B cell (primary cell): ENCODE measurements at regions not wholly inside any gene's neighbourhood (a gene's known extent, or its start where the extent isn't known, plus 50 kb on each side); places are given as distances from the start of the nearest gene placed in this dataset.
"Not testable (repeated sequence)": the region's sequence is repeated elsewhere in the genome, so short reads cannot be mapped to it uniquely, and the experiment has no call there.

Experiments
- ATAC-seq: fragments of 200-7000 bp; cut with Tn5 transposase; one replicate; pipeline ENCODE4 v1.10.0; 2021; ENCODE audit warnings: low read depth, mild to moderate bottlenecking, moderate number of reproducible peaks, moderate library complexity
- CTCF ChIA-PET: fragments of 350-600 bp; sonication (Branson Sonifier 250); formaldehyde crosslinking; loops from one replicate; lab custom pipeline; 2021; ENCODE audit warnings: antibody characterized with exemption, inconsistent platforms; lab: Charles Lee
- POLR2A ChIA-PET: fragments of 350-600 bp; sonication (Branson Sonifier 250); formaldehyde crosslinking; loops from one replicate; lab custom pipeline; 2021; ENCODE audit warnings: antibody characterized with exemption; lab: Charles Lee
- DNase-seq: peaks from one replicate; pipeline ENCODE4 v3.0.0; 2013
- H2AFZ ChIP-seq: 2 replicates; pipeline ENCODE4 v1.6.1; 2012; ENCODE audit warnings: mild to moderate bottlenecking, low read depth, low read length; ENCODE audit not compliant: insufficient read depth, poor library complexity, severe bottlenecking
- H3K27ac ChIP-seq, 2 donors: 1 replicate in 1 of 2; 2 replicates in 1 of 2; pipeline ENCODE4 v1.5.1; 2012 to 2013; ENCODE audit warnings: low read length in 2 of 2, mild to moderate bottlenecking in 2 of 2, moderate library complexity in 1 of 2
- H3K27me3 ChIP-seq, 4 experiments: fragments of 200-600 bp in 1 of 4; sonication (generic) in 1 of 4; replicated peaks in 1 of 4; 1 replicate in 2 of 4; 2 replicates in 2 of 4; pipeline versions ENCODE4 v1.6.1 to v1.7.0; 2013 to 2016; ENCODE audit warnings: low read length in 3 of 4, mild to moderate bottlenecking in 2 of 4, mixed read lengths in 1 of 4, moderate library complexity in 1 of 4; ENCODE audit not compliant: insufficient read depth in 4 of 4, control insufficient read depth in 3 of 4; ENCODE audit errors: control extremely low read depth in 1 of 4
- H3K36me3 ChIP-seq, 2 experiments: replicated peaks in 1 of 2; 1 replicate in 1 of 2; 2 replicates in 1 of 2; pipeline versions ENCODE4 v1.6.1 to v1.7.1; 2013; ENCODE audit warnings: low read length in 1 of 2; ENCODE audit not compliant: insufficient read depth in 2 of 2, control insufficient read depth in 1 of 2; ENCODE audit errors: control extremely low read depth in 1 of 2, extremely low read depth in 1 of 2
- H3K4me1 ChIP-seq, 2 donors: fragments of 200-600 bp in 1 of 2; sonication (generic) in 1 of 2; 1 replicate in 1 of 2; 2 replicates in 1 of 2; pipeline versions ENCODE4 v1.5.1 to v1.6.1; 2013 to 2017; ENCODE audit warnings: low read length in 2 of 2; ENCODE audit not compliant: control insufficient read depth in 2 of 2, insufficient read depth in 2 of 2
- H3K4me2 ChIP-seq: replicated peaks from 2 replicates; pipeline ENCODE3; 2012; ENCODE audit warnings: mild to moderate bottlenecking, low read depth, low read length; ENCODE audit not compliant: poor library complexity, severe bottlenecking
- H3K4me3 ChIP-seq, 5 experiments: fragments of 200-600 bp in 1 of 5; sonication (generic) in 1 of 5; 1 replicate in 3 of 5; 2 replicates in 2 of 5; pipeline versions ENCODE4 v1.5.1 to v1.7.0; 2011 to 2016; ENCODE audit warnings: low read length in 4 of 5, mild to moderate bottlenecking in 4 of 5, low read depth in 2 of 5, control low read depth in 1 of 5, moderate library complexity in 1 of 5; ENCODE audit not compliant: insufficient read depth in 1 of 5; ENCODE audit errors: control extremely low read depth in 1 of 5, extremely low read depth in 1 of 5
- H3K79me2 ChIP-seq: fragments of 200-600 bp; sonication (generic); one replicate; pipeline ENCODE4 v1.6.0; 2016; ENCODE audit warnings: low read length; ENCODE audit not compliant: control insufficient read depth, insufficient read depth
- H3K9ac ChIP-seq: fragments of 200-600 bp; sonication (generic); 2 replicates; pipeline ENCODE4 v1.6.1; 2017; ENCODE audit warnings: mild to moderate bottlenecking, low read length, moderate library complexity
- H3K9me3 ChIP-seq, 3 donors: one replicate each; pipeline versions ENCODE4 v1.6.1 to v1.7.1; 2013; ENCODE audit warnings: low read length in 2 of 3; ENCODE audit not compliant: control insufficient read depth in 2 of 3, insufficient read depth in 1 of 3; ENCODE audit errors: control extremely low read depth in 1 of 3
- H4K20me1 ChIP-seq: 2 replicates; pipeline ENCODE4 v1.6.0; 2012; ENCODE audit warnings: mild to moderate bottlenecking, low read length; ENCODE audit not compliant: insufficient read depth, control insufficient read depth, poor library complexity, severe bottlenecking
- H3K27ac Mint-ChIP-seq: one replicate; pipeline ENCODE4 v1.8.0; 2021; ENCODE audit warnings: mixed read lengths
- H3K27me3 Mint-ChIP-seq: one replicate; pipeline ENCODE4 v1.8.0; 2021; ENCODE audit warnings: mixed read lengths
- H3K4me1 Mint-ChIP-seq: one replicate; pipeline ENCODE4 v1.8.0; 2021; ENCODE audit warnings: mixed read lengths
- H3K4me3 Mint-ChIP-seq: one replicate; pipeline ENCODE4 v1.8.0; 2021; ENCODE audit warnings: mixed read lengths
- H3K9me3 Mint-ChIP-seq: one replicate; pipeline ENCODE4 v1.8.0; 2022; ENCODE audit warnings: mixed read lengths; ENCODE audit not compliant: insufficient read depth
- WGBS: methylation state at CpG from one replicate; pipeline ENCODE4 v1.1.5; 2013; ENCODE audit warnings: missing lambda C conversion rate; ENCODE audit not compliant: insufficient coverage; 5-methylcytosine and 5-hydroxymethylcytosine counted together
- intact Hi-C: fragments of 100-400 bp; cut with micrococcal nuclease; formaldehyde crosslinking; loops from one replicate; pipeline ENCODE4 v1.10.0; 2022

DNA sequence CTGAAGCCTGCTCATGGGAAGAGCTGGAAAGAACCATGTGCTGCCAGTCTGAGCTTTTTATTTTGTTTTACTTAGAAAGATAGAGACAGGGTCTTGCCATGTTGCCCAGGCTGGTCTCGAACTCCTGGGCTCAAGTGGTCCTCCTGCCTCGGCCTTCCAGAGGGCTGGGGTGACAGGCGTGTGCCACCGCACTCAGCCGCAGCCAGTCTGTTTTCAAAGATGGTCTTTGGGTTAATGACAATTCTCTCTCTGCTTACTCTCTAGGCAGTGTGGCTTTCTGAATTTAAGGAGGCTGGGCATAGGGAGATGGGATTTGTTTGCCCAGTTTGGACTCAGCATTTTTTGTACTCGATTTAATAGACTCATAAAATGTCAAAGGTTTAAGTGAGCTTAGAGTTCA lies 1357.9 kb downstream of the CDH12 start:
- CTCF ChIA-PET, POLR2A ChIA-PET: not testable (repeated sequence)
- WGBS: 100% methylated on average over 3 of the region's 6 CpGs

DNA sequence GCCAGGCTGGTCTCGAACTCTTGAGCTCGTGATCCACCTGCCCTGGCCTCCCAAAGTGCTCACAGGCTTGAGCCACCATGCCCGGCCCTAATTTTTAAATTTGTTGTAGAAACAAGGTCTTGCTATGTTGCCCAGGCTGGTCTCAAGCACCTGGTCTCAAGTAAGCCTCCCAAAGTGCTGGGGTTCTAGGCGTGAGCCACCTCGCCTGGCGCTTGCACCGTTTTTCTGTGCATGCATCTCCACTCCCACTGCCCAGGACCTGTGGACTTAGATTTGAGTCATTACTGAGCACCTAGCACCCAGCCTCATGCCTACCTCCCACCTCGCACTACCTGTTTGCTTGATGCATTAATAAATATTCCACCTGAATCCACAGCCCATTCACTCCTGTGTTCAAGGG lies 1359.1 kb downstream of the CDH12 start:
- H3K79me2 ChIP-seq, DNase-seq, H3K36me3 ChIP-seq, H3K9me3 ChIP-seq, H3K27me3 Mint-ChIP-seq, H2AFZ ChIP-seq, H3K27ac ChIP-seq, H3K27ac Mint-ChIP-seq, H4K20me1 ChIP-seq, H3K4me2 ChIP-seq, ATAC-seq, H3K27me3 ChIP-seq, intact Hi-C loops, H3K4me1 Mint-ChIP-seq, POLR2A ChIA-PET, H3K4me3 Mint-ChIP-seq, H3K9me3 Mint-ChIP-seq, H3K4me3 ChIP-seq, H3K4me1 ChIP-seq, H3K9ac ChIP-seq, CTCF ChIA-PET: not testable (repeated sequence)
- WGBS: no CpG with 5 or more reads among the region's 8 CpGs

More for the DNA sequence above, 1357.9 kb downstream of the CDH12 start:
- H3K4me1 ChIP-seq, H3K27me3 Mint-ChIP-seq, H3K4me3 ChIP-seq, H3K4me3 Mint-ChIP-seq, H3K4me1 Mint-ChIP-seq, H3K27ac Mint-ChIP-seq, H3K27ac ChIP-seq, H3K9ac ChIP-seq, H4K20me1 ChIP-seq, H2AFZ ChIP-seq, ATAC-seq, H3K4me2 ChIP-seq, DNase-seq, H3K79me2 ChIP-seq, H3K9me3 Mint-ChIP-seq, H3K9me3 ChIP-seq, H3K36me3 ChIP-seq, intact Hi-C loops, H3K27me3 ChIP-seq: not testable (repeated sequence)

DNA sequence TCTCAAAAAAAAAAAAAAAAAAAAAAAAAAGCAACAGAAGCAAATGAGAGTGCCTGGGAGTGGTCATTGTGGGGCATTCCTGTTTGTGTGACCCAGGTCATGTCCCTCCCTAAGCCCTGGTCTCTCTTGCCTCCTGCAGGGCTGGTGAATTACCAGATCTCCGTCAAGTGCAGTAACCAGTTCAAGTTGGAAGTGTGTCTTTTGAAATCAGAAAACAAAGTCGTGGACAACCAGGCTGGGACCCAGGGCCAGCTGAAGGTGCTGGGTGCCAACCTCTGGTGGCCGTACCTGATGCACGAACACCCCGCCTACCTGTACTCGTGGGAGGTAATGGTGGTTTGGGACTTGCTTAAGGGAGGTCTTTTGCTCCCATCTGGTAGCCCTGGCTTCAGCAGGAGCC lies 1362.0 kb downstream of the CDH12 start:
- H3K27ac Mint-ChIP-seq, H3K9ac ChIP-seq, H3K4me3 Mint-ChIP-seq, ATAC-seq, POLR2A ChIA-PET, CTCF ChIA-PET, H3K4me2 ChIP-seq, H3K27me3 Mint-ChIP-seq, H3K4me3 ChIP-seq, H3K79me2 ChIP-seq, H3K4me1 ChIP-seq, H3K27ac ChIP-seq, H3K36me3 ChIP-seq, intact Hi-C loops, H3K9me3 ChIP-seq, H2AFZ ChIP-seq, H3K27me3 ChIP-seq, H3K4me1 Mint-ChIP-seq, H4K20me1 ChIP-seq, DNase-seq, H3K9me3 Mint-ChIP-seq: not testable (repeated sequence)
- 95% methylated on average over 2 of the region's 6 CpGs for WGBS

DNA sequence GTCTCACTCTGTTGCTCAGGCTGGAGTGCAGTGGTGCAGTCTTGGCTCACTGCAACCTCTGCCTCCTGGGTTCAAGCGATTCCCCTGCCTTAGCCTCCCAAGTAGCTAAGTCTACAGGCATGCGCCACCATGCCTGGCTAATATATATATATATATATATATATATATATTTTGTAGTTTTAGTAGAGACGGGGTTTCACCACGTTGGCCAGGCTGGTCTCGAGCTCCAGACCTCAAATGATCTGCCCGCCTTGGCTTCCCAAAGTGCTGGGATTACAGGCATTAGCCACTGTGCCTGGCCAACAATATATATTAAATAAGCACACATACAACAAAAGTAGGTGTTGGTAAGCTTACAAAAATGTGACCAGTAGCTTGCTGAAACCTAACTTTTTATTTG lies 1364.3 kb downstream of the CDH12 start:
- H3K27ac Mint-ChIP-seq, DNase-seq, H3K9ac ChIP-seq, H2AFZ ChIP-seq, H3K27me3 ChIP-seq, H3K9me3 ChIP-seq, H3K4me2 ChIP-seq, H3K4me3 ChIP-seq, H4K20me1 ChIP-seq, H3K4me1 Mint-ChIP-seq, H3K4me1 ChIP-seq, ATAC-seq, H3K27me3 Mint-ChIP-seq, H3K27ac ChIP-seq, H3K9me3 Mint-ChIP-seq, CTCF ChIA-PET, H3K4me3 Mint-ChIP-seq, POLR2A ChIA-PET, H3K36me3 ChIP-seq, intact Hi-C loops, H3K79me2 ChIP-seq: not testable (repeated sequence)
- no CpG with 5 or more reads among the region's 6 CpGs for WGBS
